ENCODE measurements at regions not wholly inside any gene's neighbourhood (a gene's known extent, or its start where the extent isn't known, plus 50 kb on each side); places are given as distances from the start of the nearest gene placed in this dataset.

DNA sequence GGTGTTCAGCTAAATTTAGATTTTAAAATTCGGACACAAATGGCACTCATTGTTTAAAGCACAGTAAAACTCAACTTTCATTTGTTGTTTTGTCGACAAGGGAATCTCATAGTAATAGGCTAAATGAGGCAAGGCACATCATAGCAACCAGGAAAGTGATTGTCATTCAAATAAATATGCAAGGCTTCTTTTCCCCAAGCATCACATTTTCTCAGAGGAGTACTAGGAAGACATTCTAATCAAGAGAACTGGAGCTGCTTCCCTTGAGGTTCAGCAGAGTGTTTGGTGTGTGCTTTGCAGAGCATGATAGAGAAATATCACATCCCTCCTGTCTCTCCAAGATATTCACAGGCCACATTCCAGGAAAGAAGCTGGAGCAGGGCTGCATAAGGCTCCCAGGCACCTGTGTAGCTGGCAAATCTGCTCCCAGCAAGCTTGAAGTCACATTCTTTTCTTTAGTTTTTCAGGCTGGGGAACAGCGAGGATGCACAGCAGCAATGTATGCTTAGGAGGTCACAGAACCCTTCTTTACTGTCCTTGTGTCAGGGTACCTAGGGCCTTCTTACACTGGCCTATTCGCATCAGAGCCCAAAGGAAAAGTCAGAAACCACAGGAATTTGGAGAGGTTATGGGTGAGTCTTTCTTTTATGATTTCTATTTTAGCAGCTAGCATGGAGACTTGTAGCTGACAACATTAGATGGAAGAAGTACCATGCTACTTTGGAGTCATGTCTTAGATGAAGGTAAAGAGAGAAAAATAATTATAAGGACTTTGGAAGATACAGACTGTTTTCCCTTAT lies 95.9 kb upstream of the HDAC9 start:
- Histone ChIP-seq H3K4me2 (ENCODE audit: control insufficient read depth, insufficient read depth) (no peak overlapping the region), H3K79me2 (ENCODE audit: control insufficient read depth, insufficient read depth, low read length) (no peaks in the 10 kb centered on the region), H3K36me3 (ENCODE audit: control insufficient read depth in 2 of 2, insufficient read depth in 2 of 2, low read length in 1 of 2) (no peaks in the 10 kb centered on the region), H3K4me1 (ENCODE audit: control insufficient read depth, insufficient read depth, low read length) (no peaks in the 10 kb centered on the region), H4K20me1 (ENCODE audit: control insufficient read depth, insufficient read depth) (no peaks in the 10 kb centered on the region), H3K9me3 (replicated peaks; ENCODE audit: control insufficient read depth, insufficient read depth, low read length) (no peaks in the 10 kb centered on the region), H2AFZ (ENCODE audit: control insufficient read depth, low read depth, low read length) (no peak overlapping the region), H3K27ac (ENCODE audit: control insufficient read depth, insufficient read depth) (no peak overlapping the region), H3K9ac (ENCODE audit: control insufficient read depth, insufficient read depth, low read length) (no peak overlapping the region), H3K27me3 (replicated peaks in 1 of 2; ENCODE audit: control insufficient read depth in 2 of 2, insufficient read depth in 2 of 2, low read length in 1 of 2) (no peaks in the 10 kb centered on the region; a peak in 1 of 4 replicates), H3K4me3 (no peak overlapping the region)
- ChIA-PET RAD21 (ENCODE audit: unreplicated experiment) (no interaction called here), POLR2A (no interaction called here), CTCF (interaction anchor here (0.9 to 1.6 kb wide), 2 partner anchors 13 to 34 kb away, joined by 3 read pairs; no protein-coding TSS in a partner anchor), SMC1A (ENCODE audit: uncharacterized antibody, unreplicated experiment) (interaction anchor here (0.9 to 2.4 kb wide), 5 partner anchors 9 to 47 kb away, joined by 3 to 9 read pairs (median 4); no protein-coding TSS in a partner anchor)
- 26% methylated on average over 4 of the region's 4 CpGs for WGBS (ENCODE audit: insufficient coverage, insufficient replicate concordance, low lambda C conversion rate, missing lambda C conversion rate)
- intact Hi-C loops (cut with micrococcal nuclease; ENCODE audit: unreplicated experiment) (no loop called here), in situ Hi-C loops (cut with MboI) (no loop called here)
- ATAC-seq, result no peak
- DNase-seq (ENCODE audit: low read depth, low spot score), result no peak
- no TSS peak for BruUV-seq (replicated peaks)
- no peak for FAIRE-seq
- TF ChIP-seq, protein P1, sequence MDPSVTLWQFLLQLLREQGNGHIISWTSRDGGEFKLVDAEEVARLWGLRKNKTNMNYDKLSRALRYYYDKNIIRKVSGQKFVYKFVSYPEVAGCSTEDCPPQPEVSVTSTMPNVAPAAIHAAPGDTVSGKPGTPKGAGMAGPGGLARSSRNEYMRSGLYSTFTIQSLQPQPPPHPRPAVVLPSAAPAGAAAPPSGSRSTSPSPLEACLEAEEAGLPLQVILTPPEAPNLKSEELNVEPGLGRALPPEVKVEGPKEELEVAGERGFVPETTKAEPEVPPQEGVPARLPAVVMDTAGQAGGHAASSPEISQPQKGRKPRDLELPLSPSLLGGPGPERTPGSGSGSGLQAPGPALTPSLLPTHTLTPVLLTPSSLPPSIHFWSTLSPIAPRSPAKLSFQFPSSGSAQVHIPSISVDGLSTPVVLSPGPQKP (IDR thresholded peaks at IDR 0.05; ENCODE audit: low read depth, low read length), result no peak
- TF ChIP-seq RB1 (IDR thresholded peaks at IDR 0.05; ENCODE audit: borderline replicate concordance), result no peak
- no peak for TF ChIP-seq NBN (IDR thresholded peaks at IDR 0.05)
- no peak for TF ChIP-seq NR2C1 (IDR thresholded peaks at IDR 0.05)
- no peak for TF ChIP-seq POU2F2 (IDR thresholded peaks at IDR 0.05; ENCODE audit: borderline replicate concordance, low read depth, low read length)
- TF ChIP-seq, protein P2, sequence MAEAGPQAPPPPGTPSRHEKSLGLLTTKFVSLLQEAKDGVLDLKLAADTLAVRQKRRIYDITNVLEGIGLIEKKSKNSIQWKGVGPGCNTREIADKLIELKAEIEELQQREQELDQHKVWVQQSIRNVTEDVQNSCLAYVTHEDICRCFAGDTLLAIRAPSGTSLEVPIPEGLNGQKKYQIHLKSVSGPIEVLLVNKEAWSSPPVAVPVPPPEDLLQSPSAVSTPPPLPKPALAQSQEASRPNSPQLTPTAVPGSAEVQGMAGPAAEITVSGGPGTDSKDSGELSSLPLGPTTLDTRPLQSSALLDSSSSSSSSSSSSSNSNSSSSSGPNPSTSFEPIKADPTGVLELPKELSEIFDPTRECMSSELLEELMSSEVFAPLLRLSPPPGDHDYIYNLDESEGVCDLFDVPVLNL (IDR thresholded peaks at IDR 0.05; ENCODE audit: low read depth, low read length), result no peak
- no peak for TF ChIP-seq NFIC (IDR thresholded peaks at IDR 0.05; ENCODE audit: low read depth, low read length)
- TF ChIP-seq, protein P3, sequence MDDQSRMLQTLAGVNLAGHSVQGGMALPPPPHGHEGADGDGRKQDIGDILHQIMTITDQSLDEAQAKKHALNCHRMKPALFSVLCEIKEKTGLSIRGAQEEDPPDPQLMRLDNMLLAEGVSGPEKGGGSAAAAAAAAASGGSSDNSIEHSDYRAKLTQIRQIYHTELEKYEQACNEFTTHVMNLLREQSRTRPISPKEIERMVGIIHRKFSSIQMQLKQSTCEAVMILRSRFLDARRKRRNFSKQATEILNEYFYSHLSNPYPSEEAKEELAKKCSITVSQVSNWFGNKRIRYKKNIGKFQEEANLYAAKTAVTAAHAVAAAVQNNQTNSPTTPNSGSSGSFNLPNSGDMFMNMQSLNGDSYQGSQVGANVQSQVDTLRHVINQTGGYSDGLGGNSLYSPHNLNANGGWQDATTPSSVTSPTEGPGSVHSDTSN (IDR thresholded peaks at IDR 0.05; ENCODE audit: insufficient replicate concordance, low read depth, low read length), result no peak
- no peak for TF ChIP-seq YY1 (IDR thresholded peaks at IDR 0.05; ENCODE audit: low read depth, low read length)
- TF ChIP-seq ZSCAN29 (IDR thresholded peaks at IDR 0.05), result no peak
- TF ChIP-seq, protein P4, sequence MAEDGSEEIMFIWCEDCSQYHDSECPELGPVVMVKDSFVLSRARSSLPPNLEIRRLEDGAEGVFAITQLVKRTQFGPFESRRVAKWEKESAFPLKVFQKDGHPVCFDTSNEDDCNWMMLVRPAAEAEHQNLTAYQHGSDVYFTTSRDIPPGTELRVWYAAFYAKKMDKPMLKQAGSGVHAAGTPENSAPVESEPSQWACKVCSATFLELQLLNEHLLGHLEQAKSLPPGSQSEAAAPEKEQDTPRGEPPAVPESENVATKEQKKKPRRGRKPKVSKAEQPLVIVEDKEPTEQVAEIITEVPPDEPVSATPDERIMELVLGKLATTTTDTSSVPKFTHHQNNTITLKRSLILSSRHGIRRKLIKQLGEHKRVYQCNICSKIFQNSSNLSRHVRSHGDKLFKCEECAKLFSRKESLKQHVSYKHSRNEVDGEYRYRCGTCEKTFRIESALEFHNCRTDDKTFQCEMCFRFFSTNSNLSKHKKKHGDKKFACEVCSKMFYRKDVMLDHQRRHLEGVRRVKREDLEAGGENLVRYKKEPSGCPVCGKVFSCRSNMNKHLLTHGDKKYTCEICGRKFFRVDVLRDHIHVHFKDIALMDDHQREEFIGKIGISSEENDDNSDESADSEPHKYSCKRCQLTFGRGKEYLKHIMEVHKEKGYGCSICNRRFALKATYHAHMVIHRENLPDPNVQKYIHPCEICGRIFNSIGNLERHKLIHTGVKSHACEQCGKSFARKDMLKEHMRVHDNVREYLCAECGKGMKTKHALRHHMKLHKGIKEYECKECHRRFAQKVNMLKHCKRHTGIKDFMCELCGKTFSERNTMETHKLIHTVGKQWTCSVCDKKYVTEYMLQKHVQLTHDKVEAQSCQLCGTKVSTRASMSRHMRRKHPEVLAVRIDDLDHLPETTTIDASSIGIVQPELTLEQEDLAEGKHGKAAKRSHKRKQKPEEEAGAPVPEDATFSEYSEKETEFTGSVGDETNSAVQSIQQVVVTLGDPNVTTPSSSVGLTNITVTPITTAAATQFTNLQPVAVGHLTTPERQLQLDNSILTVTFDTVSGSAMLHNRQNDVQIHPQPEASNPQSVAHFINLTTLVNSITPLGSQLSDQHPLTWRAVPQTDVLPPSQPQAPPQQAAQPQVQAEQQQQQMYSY (CRISPR knock-in tag; IDR thresholded peaks at IDR 0.05), result no peak
- TF ChIP-seq RCOR1 (conservative IDR thresholded peaks at IDR 0.05; ENCODE audit: low read depth, low read length), result no peak
